CD4-positive, alpha-beta memory T cell (primary cell): ENCODE measurements at regions not wholly inside any gene's neighbourhood (a gene's known extent, or its start where the extent isn't known, plus 50 kb on each side); places are given as distances from the start of the nearest gene placed in this dataset.
"Not testable (repeated sequence)": the region's sequence is repeated elsewhere in the genome, so short reads cannot be mapped to it uniquely, and the experiment has no call there.

Experiments
- CTCF ChIA-PET: fragments of 350-600 bp; sonication (Branson Sonifier 250); formaldehyde crosslinking; loops from one replicate; lab custom pipeline; 2021; ENCODE audit warnings: inconsistent platforms; ENCODE audit not compliant: partially characterized antibody; lab: Charles Lee
- POLR2A ChIA-PET: fragments of 350-600 bp; sonication (Branson Sonifier 250); formaldehyde crosslinking; loops from one replicate; lab custom pipeline; 2021; ENCODE audit not compliant: partially characterized antibody; lab: Charles Lee
- DNase-seq, 5 donors: peaks; one replicate each; pipeline versions ENCODE4 v3.0.0 to v3.0.0-alpha.2; 2020 to 2022; ENCODE audit warnings: mixed read lengths in 1 of 5
- H3K27ac ChIP-seq: one replicate; pipeline ENCODE4 v1.7.0; 2013; ENCODE audit warnings: low read depth, low read length
- H3K27me3 ChIP-seq: 2 replicates; pipeline ENCODE4 v1.7.0; 2013; ENCODE audit warnings: mild to moderate bottlenecking, low read length, moderate library complexity; ENCODE audit not compliant: insufficient read depth
- H3K36me3 ChIP-seq: 2 replicates; pipeline ENCODE4 v1.7.0; 2013; ENCODE audit warnings: mild to moderate bottlenecking, low read length, moderate library complexity; ENCODE audit not compliant: insufficient read depth
- H3K4me1 ChIP-seq: 2 replicates; pipeline ENCODE4 v1.7.0; 2013; ENCODE audit warnings: mild to moderate bottlenecking, low read length, moderate library complexity; ENCODE audit not compliant: insufficient read depth
- H3K4me3 ChIP-seq, 2 donors: one replicate each; pipeline ENCODE4 v1.7.0; 2013; ENCODE audit warnings: low read length in 2 of 2, mild to moderate bottlenecking in 1 of 2
- H3K9me3 ChIP-seq, 2 donors: one replicate each; pipeline ENCODE4 v1.7.0; 2013; ENCODE audit warnings: low read length in 2 of 2, control low read depth in 1 of 2; ENCODE audit not compliant: control insufficient read depth in 1 of 2
- H3K27ac Mint-ChIP-seq, 7 donors: one replicate each; pipeline ENCODE4 v1.8.0; 2020 to 2021; ENCODE audit warnings: mixed read lengths in 7 of 7, mild to moderate bottlenecking in 6 of 7, inconsistent platforms in 3 of 7, moderate library complexity in 3 of 7
- H3K27me3 Mint-ChIP-seq, 2 donors: one replicate each; pipeline ENCODE4 v1.8.0; 2020 to 2021; ENCODE audit warnings: mixed read lengths in 2 of 2
- H3K36me3 Mint-ChIP-seq, 2 donors: one replicate each; pipeline ENCODE4 v1.8.0; 2020 to 2021; ENCODE audit warnings: mixed read lengths in 2 of 2, inconsistent platforms in 1 of 2, mild to moderate bottlenecking in 1 of 2
- H3K4me1 Mint-ChIP-seq, 4 donors: one replicate each; pipeline ENCODE4 v1.8.0; 2020 to 2021; ENCODE audit warnings: mixed read lengths in 4 of 4, mild to moderate bottlenecking in 1 of 4
- H3K4me3 Mint-ChIP-seq, 8 donors: one replicate each; pipeline ENCODE4 v1.8.0; 2020 to 2021; ENCODE audit warnings: mixed read lengths in 8 of 8, mild to moderate bottlenecking in 7 of 8, moderate library complexity in 6 of 8, inconsistent platforms in 3 of 8
- H3K9me3 Mint-ChIP-seq, 8 donors: one replicate each; pipeline ENCODE4 v1.8.0; 2020 to 2021; ENCODE audit warnings: mixed read lengths in 8 of 8, mild to moderate bottlenecking in 5 of 8, inconsistent platforms in 3 of 8, moderate library complexity in 1 of 8
- intact Hi-C: fragments of 100-400 bp; cut with micrococcal nuclease; formaldehyde crosslinking; loops from one replicate; pipeline ENCODE4 v1.15.1; 2023

DNA sequence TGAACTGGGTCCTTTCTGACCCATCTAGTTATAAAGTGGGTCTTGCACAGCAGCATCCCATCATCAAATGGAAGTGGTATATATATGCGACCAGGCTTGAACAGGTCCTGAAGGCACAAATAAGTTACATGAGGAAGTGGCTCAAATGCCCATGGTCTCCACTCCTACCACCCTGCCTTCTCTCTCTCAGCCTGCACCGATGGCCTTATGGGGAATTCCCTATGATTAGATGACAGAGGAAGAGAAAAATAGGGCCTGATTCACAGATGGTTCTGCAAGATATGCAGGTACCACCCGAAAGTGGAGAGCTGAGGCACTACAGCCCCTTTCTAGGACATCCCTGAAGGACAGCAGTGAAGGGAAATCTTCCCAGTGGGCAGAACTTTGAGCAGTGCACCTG lies 1275.1 kb upstream of the CITED2 start:
- H3K4me1 ChIP-seq, CTCF ChIA-PET, H3K27ac Mint-ChIP-seq, intact Hi-C loops, H3K36me3 ChIP-seq, H3K27me3 Mint-ChIP-seq, H3K4me3 ChIP-seq, H3K27me3 ChIP-seq, H3K4me1 Mint-ChIP-seq, H3K9me3 ChIP-seq, DNase-seq, H3K36me3 Mint-ChIP-seq, POLR2A ChIA-PET, H3K27ac ChIP-seq, H3K4me3 Mint-ChIP-seq: not testable (repeated sequence)
- H3K9me3 Mint-ChIP-seq = peaks cover 5 to 24% (median 13%) of the 10 kb centered on the region in 8 donors

DNA sequence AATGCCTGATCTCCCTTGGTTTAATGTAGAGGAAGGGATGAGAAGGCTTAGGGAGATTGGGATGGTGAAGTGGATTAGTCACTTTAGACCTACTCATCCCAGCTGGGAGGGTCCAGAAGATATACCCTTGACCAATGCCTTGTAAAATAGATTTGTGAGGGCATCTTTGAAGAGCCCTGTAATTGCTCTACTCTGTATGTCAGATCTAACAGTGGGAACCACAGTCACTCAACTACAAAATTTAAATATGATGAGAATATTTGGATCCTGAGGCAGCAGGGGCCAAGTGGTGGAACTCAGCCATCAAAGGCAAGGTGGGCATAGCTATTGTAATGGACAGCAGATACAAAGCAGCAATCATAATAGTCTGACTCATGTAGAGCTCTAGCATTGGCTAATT lies 1272.9 kb upstream of the CITED2 start:
- CTCF ChIA-PET, H3K4me3 Mint-ChIP-seq, H3K4me1 ChIP-seq, H3K27me3 Mint-ChIP-seq, H3K27ac ChIP-seq, H3K4me3 ChIP-seq, H3K36me3 Mint-ChIP-seq, H3K36me3 ChIP-seq, H3K9me3 ChIP-seq, H3K27me3 ChIP-seq, H3K27ac Mint-ChIP-seq, intact Hi-C loops, DNase-seq, H3K4me1 Mint-ChIP-seq, POLR2A ChIA-PET: not testable (repeated sequence)
- H3K9me3 Mint-ChIP-seq = peaks cover 5 to 24% (median 13%) of the 10 kb centered on the region in 8 donors

DNA sequence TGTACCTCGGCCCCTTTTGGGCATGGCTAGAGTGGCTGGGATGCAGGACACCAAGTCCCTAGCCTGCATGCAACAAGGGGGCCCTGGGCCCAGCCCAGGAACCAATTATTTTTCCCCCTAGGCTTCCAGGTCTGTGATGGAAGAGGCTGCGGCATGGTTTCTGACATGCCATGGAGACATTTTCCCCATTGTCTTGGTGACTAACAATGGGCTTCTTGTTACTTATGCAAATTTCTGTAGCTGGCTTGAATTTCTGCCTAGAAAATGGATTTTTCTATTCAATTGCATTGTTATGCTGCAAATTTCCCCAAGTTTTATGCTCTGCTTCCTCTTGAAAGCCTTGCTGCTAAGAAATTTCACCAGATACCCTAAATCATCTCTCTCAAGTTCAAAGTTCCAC lies 1269.6 kb upstream of the CITED2 start:
- no peak overlapping the region for H3K27ac Mint-ChIP-seq
- peaks cover 0 to 3% of the 10 kb centered on the region in 2 donors for H3K27me3 Mint-ChIP-seq
- no peaks in the 10 kb centered on the region for H3K9me3 ChIP-seq
- H3K27ac ChIP-seq = no peak overlapping the region
- intact Hi-C loops = no loop called here
- H3K4me3 Mint-ChIP-seq = no peak overlapping the region
- no peak overlapping the region for H3K4me3 ChIP-seq
- H3K4me1 ChIP-seq = no peaks in the 10 kb centered on the region
- ChIA-PET CTCF (no interaction called here), POLR2A (no interaction called here)
- no peak for DNase-seq
- peaks cover 5 to 24% (median 13%) of the 10 kb centered on the region in 8 donors for H3K9me3 Mint-ChIP-seq
- no peaks in the 10 kb centered on the region for H3K36me3 ChIP-seq
- H3K4me1 Mint-ChIP-seq = no peaks in the 10 kb centered on the region
- H3K27me3 ChIP-seq = no peaks in the 10 kb centered on the region
- no peaks in the 10 kb centered on the region for H3K36me3 Mint-ChIP-seq

DNA sequence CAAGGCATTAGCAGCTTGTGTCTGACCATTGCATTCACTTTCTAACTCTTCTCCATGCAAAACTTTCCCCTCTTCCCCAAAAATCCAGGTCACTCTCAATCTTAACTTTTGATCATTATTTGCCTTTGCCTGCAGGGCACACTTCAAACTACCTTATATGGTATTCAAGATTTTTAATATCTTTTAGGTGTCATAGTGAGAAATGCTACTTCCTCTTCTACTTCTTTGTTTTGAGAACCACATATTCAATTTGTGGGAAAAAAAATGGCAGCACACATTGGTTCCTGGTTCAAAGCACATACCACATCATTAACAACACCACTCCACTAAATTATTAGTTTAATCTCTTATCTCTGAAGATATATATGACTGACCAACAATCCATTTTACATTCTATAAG lies 1267.0 kb upstream of the CITED2 start:
- H3K36me3 ChIP-seq = no peaks in the 10 kb centered on the region
- no peaks in the 10 kb centered on the region for H3K27me3 ChIP-seq
- Mint-ChIP-seq H3K27me3 (peaks cover 0 to 4% of the 10 kb centered on the region in 2 donors), H3K4me3 (no peak overlapping the region), H3K9me3 (peaks cover 0 to 12% (median 1%) of the 10 kb centered on the region in 8 donors), H3K27ac (no peak overlapping the region), H3K36me3 (no peaks in the 10 kb centered on the region), H3K4me1 (no peaks in the 10 kb centered on the region)
- POLR2A ChIA-PET = no interaction called here
- CTCF ChIA-PET = no interaction called here
- H3K9me3 ChIP-seq = no peaks in the 10 kb centered on the region
- H3K4me1 ChIP-seq = no peaks in the 10 kb centered on the region
- intact Hi-C loops = no loop called here
- H3K4me3 ChIP-seq = no peak overlapping the region
- no peak for DNase-seq
- H3K27ac ChIP-seq = no peak overlapping the region

DNA sequence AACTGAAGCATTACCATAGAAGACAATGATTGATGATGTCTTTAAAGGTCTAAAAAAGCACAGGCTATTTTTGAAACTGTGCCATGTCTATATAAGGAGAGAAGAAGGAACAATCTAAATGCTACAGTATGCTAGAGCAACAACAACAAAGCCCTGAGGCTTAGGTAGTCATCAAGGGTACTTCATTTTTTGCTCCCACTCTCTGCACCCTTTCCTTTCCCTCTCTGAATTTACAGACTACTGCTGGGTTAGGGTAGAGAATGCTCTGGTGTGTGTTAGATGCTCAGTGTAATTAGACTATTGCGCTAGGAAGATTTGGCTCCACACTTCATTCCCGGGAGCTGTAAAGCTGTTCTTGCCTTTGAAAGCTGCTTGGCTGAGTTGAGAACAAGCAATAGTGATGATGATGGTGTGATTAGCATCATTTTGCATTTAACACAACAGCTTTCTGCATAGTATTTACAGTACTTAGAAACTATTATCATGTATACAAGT lies 1262.5 kb upstream of the CITED2 start:
- Histone ChIP-seq H3K4me3 (no peak overlapping the region), H3K27me3 (no peaks in the 10 kb centered on the region), H3K36me3 (no peaks in the 10 kb centered on the region), H3K27ac (no peak overlapping the region), H3K9me3 (no peaks in the 10 kb centered on the region), H3K4me1 (no peaks in the 10 kb centered on the region)
- H3K36me3 Mint-ChIP-seq = no peaks in the 10 kb centered on the region
- H3K9me3 Mint-ChIP-seq = peaks cover 0 to 1% (median 0%) of the 10 kb centered on the region in 8 donors
- ChIA-PET POLR2A (no interaction called here), CTCF (no interaction called here)
- H3K27me3 Mint-ChIP-seq = peaks cover 0 to 3% of the 10 kb centered on the region in 2 donors
- no peak overlapping the region for H3K4me3 Mint-ChIP-seq
- DNase-seq = no peak
- intact Hi-C loops = no loop called here
- no peaks in the 10 kb centered on the region for H3K4me1 Mint-ChIP-seq
- no peak overlapping the region for H3K27ac Mint-ChIP-seq

DNA sequence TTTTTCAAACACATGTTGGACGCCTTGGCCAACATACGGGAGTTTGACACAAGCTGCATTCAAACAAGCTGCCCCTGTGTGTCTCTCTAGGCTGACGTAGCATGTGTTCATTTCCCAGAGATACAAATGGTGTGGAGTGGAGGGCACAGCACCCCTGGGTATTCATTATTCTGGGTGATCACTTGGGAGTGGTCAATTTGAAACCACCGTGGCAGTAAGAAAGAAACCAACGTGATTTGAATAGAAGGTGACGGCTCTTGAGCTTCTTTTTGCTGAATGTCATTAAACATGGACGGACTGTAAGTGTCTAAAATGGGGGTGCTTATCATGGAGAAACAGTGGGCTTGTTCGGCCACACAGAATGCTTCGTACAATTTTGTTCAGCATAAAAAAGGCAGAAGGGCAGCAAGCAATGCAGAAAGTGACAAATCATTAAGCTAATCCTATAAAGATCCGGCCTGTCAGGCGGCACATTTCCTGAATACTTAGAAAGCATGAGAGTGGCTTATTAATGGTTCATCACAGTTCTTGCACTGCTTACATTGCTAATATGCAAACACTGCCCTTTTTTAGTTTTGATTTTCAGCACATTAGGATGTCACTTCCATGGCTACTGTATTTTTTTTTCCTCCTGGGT lies 1261.9 kb upstream of the CITED2 start:
- no peaks in the 10 kb centered on the region for H3K36me3 Mint-ChIP-seq
- H3K27ac Mint-ChIP-seq = no peak overlapping the region
- H3K36me3 ChIP-seq = no peaks in the 10 kb centered on the region
- no peak overlapping the region for H3K4me3 ChIP-seq
- CTCF ChIA-PET = no interaction called here
- no peak overlapping the region for H3K4me3 Mint-ChIP-seq
- H3K4me1 ChIP-seq = no peaks in the 10 kb centered on the region
- H3K4me1 Mint-ChIP-seq = no peaks in the 10 kb centered on the region
- no peak overlapping the region for H3K27ac ChIP-seq
- POLR2A ChIA-PET = no interaction called here
- H3K9me3 Mint-ChIP-seq = peaks cover 0 to 1% (median 0%) of the 10 kb centered on the region in 8 donors
- peaks cover 0 to 3% of the 10 kb centered on the region in 2 donors for H3K27me3 Mint-ChIP-seq
- DNase-seq = no peak
- no peaks in the 10 kb centered on the region for H3K9me3 ChIP-seq
- no peaks in the 10 kb centered on the region for H3K27me3 ChIP-seq
- intact Hi-C loops = no loop called here

DNA sequence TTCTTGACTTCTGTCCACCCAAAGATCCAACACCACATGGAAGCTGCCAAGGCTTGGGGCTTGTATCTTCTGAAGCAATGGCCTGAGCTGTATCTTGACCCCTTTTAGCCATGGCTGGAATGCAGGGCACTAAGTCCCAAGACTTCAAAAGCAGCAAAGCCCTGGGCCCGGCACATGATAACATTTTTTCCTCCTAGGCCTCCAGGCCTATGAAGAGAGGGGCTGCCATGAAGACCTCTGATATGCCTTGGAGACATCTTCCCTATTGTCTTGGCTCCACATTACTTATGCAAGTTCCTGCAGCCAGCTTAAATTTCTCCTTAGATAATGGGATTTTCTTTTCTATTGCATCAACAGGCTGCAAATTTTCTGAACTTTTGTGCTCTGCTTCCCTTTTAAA lies 1252.6 kb upstream of the CITED2 start:
- Mint-ChIP-seq H3K9me3 (peaks cover 0 to 40% (median 19%) of the 10 kb centered on the region in 8 donors), H3K4me3 (no peak overlapping the region), H3K4me1 (no peaks in the 10 kb centered on the region), H3K36me3 (no peaks in the 10 kb centered on the region), H3K27me3 (peaks cover 0 to 5% of the 10 kb centered on the region in 2 donors), H3K27ac (no peak overlapping the region)
- Histone ChIP-seq H3K27ac (no peak overlapping the region), H3K4me3 (no peak overlapping the region), H3K27me3 (no peaks in the 10 kb centered on the region), H3K4me1 (no peaks in the 10 kb centered on the region), H3K9me3 (peaks cover 0 to 4% of the 10 kb centered on the region in 2 donors), H3K36me3 (no peaks in the 10 kb centered on the region)
- no peak for DNase-seq
- CTCF ChIA-PET = no interaction called here
- POLR2A ChIA-PET = no interaction called here
- intact Hi-C loops = no loop called here
